A549 (cell line): ENCODE measurements at regions not wholly inside any gene's neighbourhood (a gene's known extent, or its start where the extent isn't known, plus 50 kb on each side); places are given as distances from the start of the nearest gene placed in this dataset.

Experiments
- CHD2 ChIP-seq: fragments of 150-350 bp; IDR thresholded peaks from 2 replicates; pipeline ENCODE4 v1.6.1; 2014; ENCODE audit warnings: low read length; ENCODE audit not compliant: partially characterized antibody
- KDM5A ChIP-seq: fragments of 200-600 bp; sonication (generic); IDR thresholded peaks from 2 replicates; pipeline ENCODE4 v1.6.1; 2016; ENCODE audit warnings: antibody characterized with exemption, mild to moderate bottlenecking
- POLR2A ChIP-seq: IDR thresholded peaks from 2 replicates; pipeline ENCODE4 v1.6.1; 2012; ENCODE audit warnings: mild to moderate bottlenecking, low read length
- POLR2AphosphoS2 ChIP-seq: conservative IDR thresholded peaks from 2 replicates; pipeline ENCODE4 v1.6.1; 2012; ENCODE audit warnings: low read length, improper control_type of control experiment, inconsistent platforms
- RARB ChIP-seq: fragments of 250-450 bp; sonication (Bioruptor Pico); IDR thresholded peaks from 2 replicates; pipeline ENCODE4 v1.8.0; 2021; ENCODE audit warnings: mild to moderate bottlenecking, moderate library complexity

GRCh38 chr1:177648731-177649265 lies 321.1 kb downstream of the SEC16B start:
- TF ChIP-seq RARB (CRISPR knock-in tag) (no peak), POLR2A (no peak), CHD2 (no peak), KDM5A (no peak), POLR2AphosphoS2 (no peak)
